ENCODE measurements at regions not wholly inside any gene's neighbourhood (a gene's known extent, or its start where the extent isn't known, plus 50 kb on each side); places are given as distances from the start of the nearest gene placed in this dataset.

- no peak for TF ChIP-seq RARG (CRISPR knock-in tag; IDR thresholded peaks at IDR 0.05; ENCODE audit: low read depth)
- TF ChIP-seq ZNF318 (CRISPR knock-in tag; IDR thresholded peaks at IDR 0.05): no peak
These were observed 99.1 kb upstream of the CHRM3 start (continued) for GRCh38 chr1:239287296-239287695.

DNA sequence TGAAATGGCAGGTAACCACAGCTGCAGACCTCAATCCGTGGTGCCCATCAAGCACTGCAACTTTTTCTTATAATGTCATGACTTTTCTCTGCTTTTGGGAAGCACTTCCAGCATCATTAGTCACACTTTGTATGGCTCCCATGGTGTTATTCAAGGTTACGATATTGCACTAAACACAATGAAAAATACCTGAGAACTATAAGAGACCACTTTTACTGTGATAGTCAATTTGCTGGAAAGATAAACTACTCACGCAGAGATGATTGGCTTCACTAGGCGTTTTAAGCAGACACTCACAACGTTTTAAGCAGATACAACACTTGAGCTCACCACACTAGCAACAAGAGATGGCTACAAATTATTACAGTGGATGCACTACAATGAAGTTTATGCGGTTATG lies 103.2 kb upstream of the CHRM3 start:
- no peak overlapping the region for H3K4me2 ChIP-seq (ENCODE audit: low read depth, low read length)
- no peaks in the 10 kb centered on the region for H3K36me3 ChIP-seq (replicated peaks in 1 of 2; ENCODE audit: control insufficient read depth in 1 of 2, insufficient read depth in 2 of 2, low read length in 2 of 2)
- no TSS peak for BruUV-seq (replicated peaks)
- no peak for DNase-seq (ENCODE audit: low spot score)
- intact Hi-C loops (cut with micrococcal nuclease; ENCODE audit: unreplicated experiment): no loop called here
- no peaks in the 10 kb centered on the region for H3K79me2 ChIP-seq (ENCODE audit: insufficient read depth, low read length)
- no peak for FAIRE-seq
- POLR2A ChIA-PET: no interaction called here
- in situ Hi-C loops (cut with HindIII; ENCODE audit: extremely low pct_ligation_motif_present, low pct_unique_long_range_greater_than_20kb): no loop called here
- H3K9ac ChIP-seq (ENCODE audit: insufficient read depth, low read depth, low read length): no peak overlapping the region
- no peak for ATAC-seq
- no peaks in the 10 kb centered on the region for H3K27me3 ChIP-seq (ENCODE audit: control insufficient read depth in 1 of 2, insufficient read depth in 2 of 2, low read length in 2 of 2)
- CTCF ChIA-PET (ENCODE audit: low intra/inter-chr PET ratio, low total read pairs): no interaction called here
- WGBS (ENCODE audit: low lambda C conversion rate): 5% methylated on average over 6 of the region's 6 CpGs
- H4K20me1 ChIP-seq (ENCODE audit: insufficient read depth, low read length): no peaks in the 10 kb centered on the region
- no peak overlapping the region for H3K27ac ChIP-seq (ENCODE audit: extremely low read length, insufficient read depth, low read length)
- H3K4me3 ChIP-seq (replicated peaks in 1 of 3; ENCODE audit: insufficient read depth in 1 of 3, low read depth in 2 of 3, low read length in 3 of 3): no peak overlapping the region
- H2AFZ ChIP-seq (ENCODE audit: low read length): no peak overlapping the region
- TF ChIP-seq ZNF556 (CRISPR knock-in tag; IDR thresholded peaks at IDR 0.05; ENCODE audit: borderline replicate concordance): no peak
- no peak for TF ChIP-seq ZC3H4 (CRISPR knock-in tag; IDR thresholded peaks at IDR 0.05; ENCODE audit: borderline replicate concordance)
- no peak for TF ChIP-seq ZNF790 (CRISPR knock-in tag; IDR thresholded peaks at IDR 0.05; ENCODE audit: borderline replicate concordance)
- TF ChIP-seq ZNF17 (CRISPR knock-in tag; IDR thresholded peaks at IDR 0.05): no peak
- peaks cover 84% of the 10 kb centered on the region for H3K9me3 ChIP-seq (ENCODE audit: low read length)
- no peaks in the 10 kb centered on the region for H3K4me1 ChIP-seq (ENCODE audit: insufficient read depth, low read length)
